ENCODE measurements at regions not wholly inside any gene's neighbourhood (a gene's known extent, or its start where the extent isn't known, plus 50 kb on each side); places are given as distances from the start of the nearest gene placed in this dataset. TPM values are rescaled to one million over a fixed set of nuclear protein-coding genes. Genes with fewer than 3 reads are reported as not detected.

DNA sequence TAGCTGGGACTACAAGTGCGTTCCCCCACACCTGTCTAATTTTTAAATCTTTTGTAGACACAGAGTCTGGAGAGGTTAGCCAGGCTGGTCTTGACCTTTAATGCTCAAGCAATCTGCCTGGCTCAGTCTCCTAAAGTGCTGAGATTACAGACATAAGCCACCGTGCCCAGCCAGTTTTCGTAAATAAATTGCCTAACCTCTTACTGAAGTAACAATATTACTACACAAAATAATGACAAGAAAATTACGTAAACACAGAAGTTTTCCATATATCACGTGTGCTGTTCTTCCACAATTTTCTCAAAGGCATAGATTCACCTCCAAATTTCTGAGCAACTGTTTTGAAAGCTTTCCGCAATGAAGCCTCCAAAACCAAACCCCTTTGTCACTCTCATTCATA lies 58.1 kb upstream of the PROK2 start:
- TF ChIP-seq, protein P1, sequence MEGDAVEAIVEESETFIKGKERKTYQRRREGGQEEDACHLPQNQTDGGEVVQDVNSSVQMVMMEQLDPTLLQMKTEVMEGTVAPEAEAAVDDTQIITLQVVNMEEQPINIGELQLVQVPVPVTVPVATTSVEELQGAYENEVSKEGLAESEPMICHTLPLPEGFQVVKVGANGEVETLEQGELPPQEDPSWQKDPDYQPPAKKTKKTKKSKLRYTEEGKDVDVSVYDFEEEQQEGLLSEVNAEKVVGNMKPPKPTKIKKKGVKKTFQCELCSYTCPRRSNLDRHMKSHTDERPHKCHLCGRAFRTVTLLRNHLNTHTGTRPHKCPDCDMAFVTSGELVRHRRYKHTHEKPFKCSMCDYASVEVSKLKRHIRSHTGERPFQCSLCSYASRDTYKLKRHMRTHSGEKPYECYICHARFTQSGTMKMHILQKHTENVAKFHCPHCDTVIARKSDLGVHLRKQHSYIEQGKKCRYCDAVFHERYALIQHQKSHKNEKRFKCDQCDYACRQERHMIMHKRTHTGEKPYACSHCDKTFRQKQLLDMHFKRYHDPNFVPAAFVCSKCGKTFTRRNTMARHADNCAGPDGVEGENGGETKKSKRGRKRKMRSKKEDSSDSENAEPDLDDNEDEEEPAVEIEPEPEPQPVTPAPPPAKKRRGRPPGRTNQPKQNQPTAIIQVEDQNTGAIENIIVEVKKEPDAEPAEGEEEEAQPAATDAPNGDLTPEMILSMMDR (IDR thresholded peaks at IDR 0.05), result no peak
- peak overlapping the region; percentile 48 for H3K4me2 ChIP-seq (replicated peaks; ENCODE audit: extremely low read depth, low read length, poor library complexity, severe bottlenecking)
- peak overlapping the region in 1 of 2 donors; percentile 6 for H3K4me3 Mint-ChIP-seq
- no peaks in the 10 kb centered on the region for H3K9me3 ChIP-seq (replicated peaks in 1 of 2; ENCODE audit: control insufficient read depth in 1 of 2, insufficient read depth in 1 of 2, low read length in 2 of 2)
- intact Hi-C loops (cut with micrococcal nuclease), result loop anchor here in 1 of 2 donors (10.0 kb wide), 1 partner anchor 58 kb away; the partner anchor contains the start of gene PROK2
- H3K27me3 ChIP-seq (ENCODE audit: control insufficient read depth in 2 of 2, insufficient read depth in 2 of 2, low read length in 2 of 2), result no peaks in the 10 kb centered on the region
- peaks cover 0 to 4% (median 0%) of the 10 kb centered on the region in 7 donors for H3K9me3 Mint-ChIP-seq
- H3K9ac ChIP-seq (ENCODE audit: insufficient read depth, low read length, poor library complexity, severe bottlenecking), result no peak overlapping the region
- H3K4me3 ChIP-seq (replicated peaks in 1 of 3; ENCODE audit: low read depth in 2 of 3, low read length in 3 of 3), result peak overlapping the region in 1 of 3 experiments; percentile 33
- H3K4me1 Mint-ChIP-seq, result peaks cover 42% of the 10 kb centered on the region
- no peak overlapping the region for H2AFZ ChIP-seq (ENCODE audit: insufficient read depth, low read depth, low read length, poor library complexity, severe bottlenecking)
- H3K27me3 Mint-ChIP-seq (ENCODE audit: low read depth in 3 of 3), result peaks cover 0 to 4% (median 1%) of the 10 kb centered on the region in 3 donors
- peak overlapping the region; percentile 65 to 82 for H3K27ac ChIP-seq (ENCODE audit: low read depth in 1 of 2, low read length in 2 of 2)
- H3K36me3 Mint-ChIP-seq, result peaks cover 2% of the 10 kb centered on the region in 2 donors
- 27% methylated on average over 6 of the region's 6 CpGs for WGBS (ENCODE audit: insufficient coverage)
- DNase-seq, result peak; percentile 26 to 74 (median 68)
- H3K4me1 ChIP-seq (ENCODE audit: control insufficient read depth in 1 of 2, insufficient read depth in 2 of 2, low read length in 2 of 2), result peaks cover 30 to 40% of the 10 kb centered on the region in 2 donors
- no peaks in the 10 kb centered on the region for H4K20me1 ChIP-seq (ENCODE audit: insufficient read depth, low read length)
- peak overlapping the region; percentile 82 to 96 (median 94) for H3K27ac Mint-ChIP-seq
- H3K79me2 ChIP-seq (ENCODE audit: insufficient read depth, low read length), result no peaks in the 10 kb centered on the region
- H3K36me3 ChIP-seq (replicated peaks in 1 of 2; ENCODE audit: control insufficient read depth in 1 of 2, insufficient read depth in 2 of 2, low read length in 2 of 2), result no peaks in the 10 kb centered on the region

GRCh38 chr3:71838406-71838805 lies 53.5 kb upstream of the PROK2 start:
- no peaks in the 10 kb centered on the region for H3K36me3 ChIP-seq (replicated peaks in 1 of 2; ENCODE audit: control insufficient read depth in 1 of 2, insufficient read depth in 2 of 2, low read length in 2 of 2)
- peaks cover 22 to 31% of the 10 kb centered on the region in 2 donors for H3K4me1 ChIP-seq (ENCODE audit: control insufficient read depth in 1 of 2, insufficient read depth in 2 of 2, low read length in 2 of 2)
- H3K4me3 Mint-ChIP-seq, result no peak overlapping the region
- WGBS (ENCODE audit: insufficient coverage), result no CpG with 5 or more reads among the region's 1 CpG
- no peak overlapping the region for H3K4me2 ChIP-seq (replicated peaks; ENCODE audit: extremely low read depth, low read length, poor library complexity, severe bottlenecking)
- H3K27me3 ChIP-seq (ENCODE audit: control insufficient read depth in 2 of 2, insufficient read depth in 2 of 2, low read length in 2 of 2), result no peaks in the 10 kb centered on the region
- no peaks in the 10 kb centered on the region for H3K79me2 ChIP-seq (ENCODE audit: insufficient read depth, low read length)
- no peaks in the 10 kb centered on the region for H4K20me1 ChIP-seq (ENCODE audit: insufficient read depth, low read length)
- H3K4me3 ChIP-seq (replicated peaks in 1 of 3; ENCODE audit: low read depth in 2 of 3, low read length in 3 of 3), result no peak overlapping the region
- TF ChIP-seq, protein P1 (IDR thresholded peaks at IDR 0.05), result no peak
- no peaks in the 10 kb centered on the region for H3K9me3 Mint-ChIP-seq
- no peaks in the 10 kb centered on the region for H3K9me3 ChIP-seq (replicated peaks in 1 of 2; ENCODE audit: control insufficient read depth in 1 of 2, insufficient read depth in 1 of 2, low read length in 2 of 2)
- no peak overlapping the region for H3K27ac ChIP-seq (ENCODE audit: low read depth in 1 of 2, low read length in 2 of 2)
- H3K4me1 Mint-ChIP-seq, result peaks cover 29% of the 10 kb centered on the region
- H3K27ac Mint-ChIP-seq, result no peak overlapping the region
- H2AFZ ChIP-seq (ENCODE audit: insufficient read depth, low read depth, low read length, poor library complexity, severe bottlenecking), result no peak overlapping the region
- intact Hi-C loops (cut with micrococcal nuclease), result no loop called here
- H3K27me3 Mint-ChIP-seq (ENCODE audit: low read depth in 3 of 3), result peaks cover 0 to 4% (median 2%) of the 10 kb centered on the region in 3 donors
- DNase-seq, result no peak
- peaks cover 2% of the 10 kb centered on the region in 2 donors for H3K36me3 Mint-ChIP-seq
- H3K9ac ChIP-seq (ENCODE audit: insufficient read depth, low read length, poor library complexity, severe bottlenecking), result no peak overlapping the region

Small RNAs in the stretch of these regions (small RNA-seq; reads per million reads assigned to genes)
- gene AC104435.1 (ENCODE audit: insufficient read length, low read depth) (not detected), gene AC105265.1 (ENCODE audit: insufficient read length, low read depth) (not detected), gene RNA5SP136 (ENCODE audit: insufficient read length, low read depth) (not detected), gene RNU1-62P (ENCODE audit: insufficient read length, low read depth) (not detected), gene UBE2Q2P9 (ENCODE audit: insufficient read length, low read depth) (not detected)
